Osteocyte (in vitro differentiated cells): ENCODE measurements at regions not wholly inside any gene's neighbourhood (a gene's known extent, or its start where the extent isn't known, plus 50 kb on each side); places are given as distances from the start of the nearest gene placed in this dataset.

Source experiments
- DNase-seq: peaks from one replicate; pipeline ENCODE4 v3.0.0; 2021; ENCODE audit warnings: mixed read lengths; ENCODE audit not compliant: unreplicated experiment; ENCODE audit errors: extremely low spot score
- H3K27ac Mint-ChIP-seq: one replicate; pipeline ENCODE4 v1.8.0; 2021; ENCODE audit warnings: mild to moderate bottlenecking, mixed read lengths; ENCODE audit not compliant: unreplicated experiment
- H3K27me3 Mint-ChIP-seq: one replicate; pipeline ENCODE4 v1.8.0; 2021; ENCODE audit warnings: mixed read lengths; ENCODE audit not compliant: unreplicated experiment
- H3K36me3 Mint-ChIP-seq: one replicate; pipeline ENCODE4 v1.8.0; 2021; ENCODE audit warnings: mixed read lengths; ENCODE audit not compliant: unreplicated experiment
- H3K4me1 Mint-ChIP-seq: one replicate; pipeline ENCODE4 v1.8.0; 2021; ENCODE audit warnings: mixed read lengths; ENCODE audit not compliant: unreplicated experiment
- H3K4me3 Mint-ChIP-seq: one replicate; pipeline ENCODE4 v1.8.0; 2021; ENCODE audit warnings: mild to moderate bottlenecking, moderate library complexity, mixed read lengths; ENCODE audit not compliant: unreplicated experiment
- H3K9me3 Mint-ChIP-seq: one replicate; pipeline ENCODE4 v1.8.0; 2021; ENCODE audit warnings: mixed read lengths; ENCODE audit not compliant: unreplicated experiment
- CTCF ChIP-seq: fragments of 200-600 bp; sonication (generic); IDR thresholded peaks from 2 replicates; pipeline ENCODE4 v1.5.0; 2021; ENCODE audit warnings: antibody characterized with exemption, mild to moderate bottlenecking, moderate library complexity

- H3K27ac Mint-ChIP-seq, result no peak overlapping the region
- H3K9me3 Mint-ChIP-seq, result peaks cover 9% of the 10 kb centered on the region
- no peak overlapping the region for H3K4me3 Mint-ChIP-seq
- H3K4me1 Mint-ChIP-seq, result no peaks in the 10 kb centered on the region
- no peak for DNase-seq
- TF ChIP-seq CTCF, result no peak
- no peaks in the 10 kb centered on the region for H3K36me3 Mint-ChIP-seq
- H3K27me3 Mint-ChIP-seq, result no peaks in the 10 kb centered on the region
Observed at GRCh38 chr4:156243015-156243414, 289.3 kb upstream of the CTSO start.

DNA sequence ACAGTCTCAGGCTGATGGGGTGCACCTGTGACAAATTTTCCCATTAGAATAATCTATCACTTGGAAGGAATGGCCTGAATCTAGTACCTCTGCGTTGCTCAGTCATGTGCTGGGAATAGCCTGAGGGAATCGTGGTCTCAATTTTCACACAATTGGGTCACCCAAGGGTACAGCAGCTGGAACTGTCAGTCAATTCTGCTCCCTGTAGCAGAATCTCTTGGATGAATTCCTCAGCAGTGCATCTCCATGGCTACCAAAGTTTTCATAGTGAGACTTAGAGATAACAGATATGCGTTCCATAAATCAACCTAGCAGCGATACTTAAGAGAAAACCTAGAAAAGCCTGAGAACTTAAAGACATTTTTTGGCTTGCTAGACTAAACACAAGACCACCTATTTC is 288.7 kb upstream of the CTSO start:
- Mint-ChIP-seq H3K4me3 (no peak overlapping the region), H3K36me3 (no peaks in the 10 kb centered on the region), H3K27ac (no peak overlapping the region), H3K4me1 (no peaks in the 10 kb centered on the region), H3K27me3 (no peaks in the 10 kb centered on the region), H3K9me3 (peaks cover 9% of the 10 kb centered on the region)
- no peak for TF ChIP-seq CTCF
- DNase-seq, result no peak

- peaks cover 9% of the 10 kb centered on the region for H3K9me3 Mint-ChIP-seq
- no peak overlapping the region for H3K27ac Mint-ChIP-seq
- TF ChIP-seq CTCF, result no peak
Observed at GRCh38 chr4:156241896-156242295, 288.2 kb upstream of the CTSO start.

GRCh38 chr4:156238171-156238570 is 284.5 kb upstream of the CTSO start:
- H3K9me3 Mint-ChIP-seq, result no peaks in the 10 kb centered on the region
- no peaks in the 10 kb centered on the region for H3K4me1 Mint-ChIP-seq
- no peaks in the 10 kb centered on the region for H3K27me3 Mint-ChIP-seq

More at GRCh38 chr4:156241896-156242295, 288.2 kb upstream of the CTSO start:
- no peak overlapping the region for H3K4me3 Mint-ChIP-seq
- H3K36me3 Mint-ChIP-seq, result no peaks in the 10 kb centered on the region
- H3K4me1 Mint-ChIP-seq, result no peaks in the 10 kb centered on the region
- H3K27me3 Mint-ChIP-seq, result no peaks in the 10 kb centered on the region
- DNase-seq, result no peak

GRCh38 chr4:156237231-156237630 is 283.6 kb upstream of the CTSO start:
- Mint-ChIP-seq H3K27ac (no peak overlapping the region), H3K27me3 (no peaks in the 10 kb centered on the region), H3K4me3 (no peak overlapping the region), H3K9me3 (no peaks in the 10 kb centered on the region), H3K36me3 (no peaks in the 10 kb centered on the region), H3K4me1 (no peaks in the 10 kb centered on the region)
- TF ChIP-seq CTCF, result no peak
- DNase-seq, result no peak

More at GRCh38 chr4:156238171-156238570, 284.5 kb upstream of the CTSO start:
- Mint-ChIP-seq H3K27ac (no peak overlapping the region), H3K4me3 (no peak overlapping the region), H3K36me3 (no peaks in the 10 kb centered on the region)
- DNase-seq, result no peak
- no peak for TF ChIP-seq CTCF
